PC-9 (cell line): ENCODE measurements at regions not wholly inside any gene's neighbourhood (a gene's known extent, or its start where the extent isn't known, plus 50 kb on each side); places are given as distances from the start of the nearest gene placed in this dataset.

Source experiments
- BruUV-seq: library from RNA; stranded (reverse); fragments of 400-500 nt; replicated peaks from 2 replicates; lab custom pipeline; 2021; lab: Mats Ljungman, UMichigan
- CTCF ChIA-PET: fragments of 300-600 bp; sonication (Branson Sonifier 250); formaldehyde crosslinking; loops from one replicate; lab custom pipeline; 2022; ENCODE audit warnings: antibody characterized with exemption; lab: Charles Lee
- POLR2A ChIA-PET: fragments of 300-600 bp; sonication (Branson Sonifier 250); formaldehyde crosslinking; loops from one replicate; lab custom pipeline; 2022; ENCODE audit warnings: antibody characterized with exemption; ENCODE audit not compliant: unreplicated experiment; lab: Charles Lee
- DNase-seq, 2 experiments: peaks; one replicate each; pipeline versions ENCODE4 v3.0.0 to v3.0.0-alpha.2; 2015 to 2022; ENCODE audit warnings: mixed read lengths in 1 of 2
- H2AFZ ChIP-seq: fragments of 200-600 bp; sonication (generic); 2 replicates; pipeline ENCODE4 v1.8.1; 2017; ENCODE audit warnings: antibody characterized with exemption
- H3F3A ChIP-seq: fragments of 200-600 bp; sonication (generic); 2 replicates; pipeline ENCODE4 v1.8.1; 2017; ENCODE audit warnings: antibody characterized with exemption, mild to moderate bottlenecking, low read depth; ENCODE audit not compliant: insufficient read depth
- H3K27ac ChIP-seq: fragments of 200-600 bp; sonication (generic); 2 replicates; pipeline ENCODE4 v1.6.1; 2016; ENCODE audit warnings: mixed run types
- H3K27me3 ChIP-seq: fragments of 200-600 bp; sonication (generic); 2 replicates; pipeline ENCODE4 v1.6.1; 2016; ENCODE audit warnings: low read depth, mixed run types; ENCODE audit not compliant: insufficient read depth
- H3K36me3 ChIP-seq: fragments of 200-600 bp; sonication (generic); 2 replicates; pipeline ENCODE4 v1.6.1; 2016; ENCODE audit warnings: low read depth, mixed run types
- H3K4me1 ChIP-seq: fragments of 200-600 bp; sonication (generic); replicated peaks from 2 replicates; pipeline ENCODE4 v1.6.1; 2016; ENCODE audit warnings: mixed run types; ENCODE audit not compliant: insufficient read depth
- H3K4me2 ChIP-seq: fragments of 200-600 bp; sonication (generic); 2 replicates; pipeline ENCODE4 v1.6.1; 2017; ENCODE audit warnings: mixed run types
- H3K4me3 ChIP-seq: fragments of 200-600 bp; sonication (generic); 2 replicates; pipeline ENCODE4 v1.6.1; 2016; ENCODE audit warnings: mixed run types
- H3K79me2 ChIP-seq: fragments of 200-600 bp; sonication (generic); 2 replicates; pipeline ENCODE4 v1.6.1; 2017; ENCODE audit warnings: low read depth, mixed run types
- H3K9me2 ChIP-seq: fragments of 200-600 bp; sonication (generic); 2 replicates; pipeline ENCODE4 v1.8.1; 2017; ENCODE audit warnings: mild to moderate bottlenecking; ENCODE audit not compliant: insufficient read depth
- H3K9me3 ChIP-seq: fragments of 200-600 bp; sonication (generic); 2 replicates; pipeline ENCODE4 v1.8.1; 2016; ENCODE audit warnings: low read depth; ENCODE audit not compliant: insufficient read depth
- H4K20me1 ChIP-seq: fragments of 200-600 bp; sonication (generic); 2 replicates; pipeline ENCODE4 v1.8.1; 2017; ENCODE audit not compliant: insufficient read depth
- CTCF ChIP-seq: fragments of 200-600 bp; sonication (generic); conservative IDR thresholded peaks from 2 replicates; pipeline ENCODE4 v1.6.1; 2017; ENCODE audit warnings: mixed run types, antibody characterized with exemption, mild to moderate bottlenecking, moderate library complexity
- EZH2 ChIP-seq: fragments of 200-600 bp; sonication (generic); IDR thresholded peaks from 2 replicates; pipeline ENCODE4 v1.8.0; 2017; ENCODE audit warnings: antibody characterized with exemption, low read depth
- intact Hi-C: fragments of 100-400 bp; cut with micrococcal nuclease; formaldehyde crosslinking; loops from one replicate; pipeline ENCODE4 v1.10.0; 2022; ENCODE audit not compliant: unreplicated experiment

GRCh38 chr5:135159626-135160025 lies 125.6 kb upstream of the PITX1 start:
- H2AFZ ChIP-seq, result no peak overlapping the region
- CTCF ChIA-PET, result no interaction called here
- H3K9me3 ChIP-seq, result no peaks in the 10 kb centered on the region
- H3K79me2 ChIP-seq, result no peaks in the 10 kb centered on the region
- BruUV-seq, result no TSS peak
- peaks cover 50% of the 10 kb centered on the region for H3K4me1 ChIP-seq
- H3K36me3 ChIP-seq, result no peaks in the 10 kb centered on the region
- intact Hi-C loops, result no loop called here
- no peaks in the 10 kb centered on the region for H4K20me1 ChIP-seq
- peaks cover 25% of the 10 kb centered on the region; the same call in 1 of the 2 replicates for H3F3A ChIP-seq
- no peak for DNase-seq
- no peaks in the 10 kb centered on the region for H3K9me2 ChIP-seq
- no peak overlapping the region for H3K27ac ChIP-seq
- H3K27me3 ChIP-seq, result no peaks in the 10 kb centered on the region
- POLR2A ChIA-PET, result no interaction called here
- TF ChIP-seq EZH2 (no peak), CTCF (no peak)
- H3K4me2 ChIP-seq, result no peak overlapping the region
- H3K4me3 ChIP-seq, result no peak overlapping the region

GRCh38 chr5:135158982-135159381 lies 125.0 kb upstream of the PITX1 start:
- Histone ChIP-seq H3K27me3 (no peaks in the 10 kb centered on the region), H3K27ac (no peak overlapping the region), H3F3A (peaks cover 31% of the 10 kb centered on the region), H3K4me1 (peaks cover 56% of the 10 kb centered on the region), H2AFZ (no peak overlapping the region), H3K9me3 (no peaks in the 10 kb centered on the region), H3K9me2 (no peaks in the 10 kb centered on the region), H3K4me2 (no peak overlapping the region), H3K36me3 (no peaks in the 10 kb centered on the region), H3K79me2 (no peaks in the 10 kb centered on the region), H3K4me3 (no peak overlapping the region), H4K20me1 (no peaks in the 10 kb centered on the region)
- BruUV-seq, result no TSS peak
- ChIA-PET CTCF (no interaction called here), POLR2A (no interaction called here)
- no peak for TF ChIP-seq EZH2
- no peak for TF ChIP-seq CTCF
- intact Hi-C loops, result no loop called here
- DNase-seq, result peak in 1 of 2 experiments; percentile 39

DNA sequence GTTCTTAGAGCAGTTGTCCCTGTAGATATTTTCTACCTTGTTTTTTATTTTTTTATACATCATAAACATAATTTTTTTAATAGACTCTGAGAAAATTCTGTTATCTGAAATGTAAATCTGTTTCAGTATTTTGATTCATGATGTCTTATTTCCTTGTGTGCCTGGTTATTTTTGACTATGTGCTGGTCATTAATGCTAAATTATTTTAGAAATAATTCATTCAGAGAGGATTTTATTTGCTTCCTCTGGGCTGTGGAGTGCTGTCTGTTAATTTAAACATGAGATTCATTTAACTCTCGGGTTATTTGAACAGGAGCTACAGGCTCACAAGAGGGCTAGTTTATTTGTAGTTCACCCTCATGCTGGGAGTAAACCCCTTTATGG lies 124.3 kb upstream of the PITX1 start:
- no peaks in the 10 kb centered on the region for H4K20me1 ChIP-seq
- H3K9me2 ChIP-seq, result no peaks in the 10 kb centered on the region
- no peak overlapping the region for H3K4me3 ChIP-seq
- no peaks in the 10 kb centered on the region for H3K27me3 ChIP-seq
- no peak overlapping the region for H2AFZ ChIP-seq
- H3K9me3 ChIP-seq, result no peaks in the 10 kb centered on the region
- DNase-seq, result no peak
- ChIA-PET POLR2A (no interaction called here), CTCF (no interaction called here)
- H3K79me2 ChIP-seq, result no peaks in the 10 kb centered on the region
- no peak overlapping the region for H3K4me2 ChIP-seq
- H3F3A ChIP-seq, result peaks cover 38% of the 10 kb centered on the region
- intact Hi-C loops, result no loop called here
- no peak overlapping the region for H3K27ac ChIP-seq
- no peaks in the 10 kb centered on the region for H3K36me3 ChIP-seq
- BruUV-seq, result no TSS peak
- TF ChIP-seq CTCF (no peak), EZH2 (no peak)
- peaks cover 63% of the 10 kb centered on the region for H3K4me1 ChIP-seq
